HG02852 (cell line): ENCODE measurements at regions not wholly inside any gene's neighbourhood (a gene's known extent, or its start where the extent isn't known, plus 50 kb on each side); places are given as distances from the start of the nearest gene placed in this dataset.

Experiments
- ATAC-seq: cut with Tn5 transposase; IDR thresholded peaks from one replicate; pipeline ENCODE4 v1.9.1; 2021; ENCODE audit warnings: mild to moderate bottlenecking, moderate library complexity; ENCODE audit not compliant: unreplicated experiment

- ATAC-seq: no peak
These were observed 54.5 kb upstream of the TMEM18 start for GRCh38 chr2:731711-732110.

GRCh38 chr2:729376-729861 is 52.2 kb upstream of the TMEM18 start:
- no peak for ATAC-seq

DNA sequence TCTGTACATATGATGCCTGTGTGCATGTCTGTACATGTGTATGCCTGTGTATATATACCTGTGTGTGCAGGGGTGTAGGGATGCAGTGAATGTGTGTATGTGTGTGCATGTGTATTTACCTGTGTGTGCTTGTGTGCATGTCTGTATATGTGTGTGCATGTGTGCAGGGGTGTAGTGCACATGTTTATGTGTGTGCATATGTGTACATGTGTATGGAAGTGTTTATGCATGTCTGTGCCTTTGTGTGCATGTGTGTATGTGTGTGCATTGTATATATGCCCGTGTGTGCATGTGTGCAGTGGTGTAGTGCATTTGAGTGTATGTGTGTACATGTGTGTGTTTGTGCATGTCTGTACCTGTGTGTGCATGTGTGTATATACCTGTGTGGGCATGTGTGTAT is 51.0 kb upstream of the TMEM18 start:
- ATAC-seq: no peak

- peak; percentile 70 for ATAC-seq
These were observed 49.9 kb upstream of the TMEM18 start for GRCh38 chr2:727071-727470.
